Urothelium cell line (cell line): ENCODE measurements at regions not wholly inside any gene's neighbourhood (a gene's known extent, or its start where the extent isn't known, plus 50 kb on each side); places are given as distances from the start of the nearest gene placed in this dataset.

Experiments
- DNase-seq: peaks from one replicate; pipeline ENCODE4 v3.0.0; 2011; ENCODE audit warnings: low spot score, mixed read lengths
- FAIRE-seq: peaks from 2 replicates; lab custom pipeline; 2011; peaks lifted over from hg19 to GRCh38; lab: Jason Lieb, UNC

DNA sequence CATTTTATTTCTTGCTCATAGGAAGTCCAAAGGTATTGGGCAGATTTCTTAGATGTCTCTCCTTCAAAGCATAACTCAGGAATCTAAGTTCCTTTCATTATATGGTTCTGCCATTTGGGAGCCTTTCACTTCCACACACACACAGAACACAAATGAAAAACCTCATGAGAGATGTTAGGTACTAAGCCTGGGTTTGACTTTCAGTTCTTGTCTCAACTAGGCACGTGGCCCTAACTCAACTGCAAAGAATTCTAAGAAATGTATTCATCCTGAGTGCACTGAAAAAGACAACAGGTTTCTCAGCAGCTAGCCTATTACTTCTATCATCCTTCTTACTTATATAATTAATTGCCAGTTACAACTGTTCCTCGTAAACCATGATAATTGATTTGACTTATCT lies 190.0 kb upstream of the SAMSN1 start:
- FAIRE-seq = no peak

DNA sequence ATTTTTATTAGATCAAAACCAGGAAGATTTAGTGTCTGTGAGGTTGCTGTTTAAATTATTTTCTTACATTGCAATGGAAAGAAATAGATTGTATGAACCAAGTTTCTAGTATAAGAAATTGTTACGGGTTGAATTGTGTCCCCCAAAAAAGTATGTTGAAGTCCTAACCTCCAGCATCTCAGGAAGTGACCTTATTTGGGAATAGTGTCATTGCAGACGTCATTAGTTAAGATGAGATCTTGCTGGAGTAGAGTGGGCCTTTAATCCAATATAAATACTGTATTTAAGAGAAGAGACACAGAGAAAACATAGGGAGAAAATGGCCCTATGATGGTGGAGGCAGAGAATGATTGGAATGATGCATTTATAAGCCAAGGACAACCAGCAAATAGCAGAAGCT lies 188.7 kb upstream of the SAMSN1 start:
- DNase-seq = no peak
- no peak for FAIRE-seq

More for the DNA sequence above, 190.0 kb upstream of the SAMSN1 start:
- DNase-seq = no peak

- FAIRE-seq = no peak
- no peak for DNase-seq
Measured at GRCh38 chr21:14734191-14734590, 188.1 kb upstream of the SAMSN1 start.

- FAIRE-seq (no peak), DNase-seq (no peak)
Measured at GRCh38 chr21:14725219-14725618, 179.1 kb upstream of the SAMSN1 start.

- no peak for FAIRE-seq
- DNase-seq = no peak
Measured at GRCh38 chr21:14722841-14723483, 176.8 kb upstream of the SAMSN1 start.

DNA sequence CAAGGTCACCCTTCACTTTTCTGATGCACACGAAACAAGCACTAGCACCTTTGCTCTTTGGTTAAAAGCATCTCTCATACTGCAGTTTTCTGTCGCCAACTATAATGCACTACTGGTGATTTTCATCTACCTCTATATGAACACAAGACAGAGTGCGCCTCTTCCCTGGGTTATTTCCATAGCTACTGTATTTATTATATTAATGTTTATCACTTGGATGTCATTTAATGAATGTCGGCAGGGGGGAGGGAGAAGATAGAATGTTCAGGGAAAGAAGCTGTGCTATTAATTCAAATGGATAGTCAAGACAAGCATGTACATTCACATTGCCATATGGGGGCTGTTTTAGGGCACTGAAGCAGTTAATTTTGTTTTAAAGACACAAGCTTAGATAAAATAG lies 174.1 kb upstream of the SAMSN1 start:
- FAIRE-seq (no peak), DNase-seq (no peak)

GRCh38 chr21:14718951-14719350 lies 172.8 kb upstream of the SAMSN1 start:
- FAIRE-seq = no peak
- no peak for DNase-seq

DNA sequence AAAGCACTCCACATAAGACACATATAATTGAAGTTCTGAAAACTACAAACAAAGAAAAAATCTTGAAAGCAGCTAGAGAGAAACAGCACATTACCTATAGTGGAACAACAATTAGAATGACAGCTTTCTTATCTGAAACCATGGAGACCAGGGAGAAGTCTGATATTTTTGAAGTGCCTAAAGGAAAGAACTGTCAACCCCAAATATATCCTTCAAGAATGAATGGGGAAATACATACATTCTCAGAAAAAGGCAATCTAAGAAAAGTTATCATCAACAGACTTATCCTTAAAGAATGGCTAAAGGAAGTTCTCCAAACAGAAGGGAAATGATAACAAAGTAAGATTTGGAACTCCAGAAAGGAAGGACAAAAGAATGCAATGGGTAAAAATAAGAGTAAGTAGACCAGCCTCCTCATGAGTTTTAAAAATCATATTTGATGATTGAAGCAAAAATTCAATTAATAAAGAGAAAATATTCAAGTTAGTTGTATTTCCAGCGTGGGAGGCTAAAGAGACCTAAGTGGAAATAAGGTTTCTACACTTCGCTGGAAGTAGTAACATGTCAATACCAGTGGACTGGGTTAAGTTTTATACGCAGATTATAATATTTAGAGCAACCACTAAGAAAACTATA lies 170.8 kb upstream of the SAMSN1 start:
- no peak for FAIRE-seq
- no peak for DNase-seq

DNA sequence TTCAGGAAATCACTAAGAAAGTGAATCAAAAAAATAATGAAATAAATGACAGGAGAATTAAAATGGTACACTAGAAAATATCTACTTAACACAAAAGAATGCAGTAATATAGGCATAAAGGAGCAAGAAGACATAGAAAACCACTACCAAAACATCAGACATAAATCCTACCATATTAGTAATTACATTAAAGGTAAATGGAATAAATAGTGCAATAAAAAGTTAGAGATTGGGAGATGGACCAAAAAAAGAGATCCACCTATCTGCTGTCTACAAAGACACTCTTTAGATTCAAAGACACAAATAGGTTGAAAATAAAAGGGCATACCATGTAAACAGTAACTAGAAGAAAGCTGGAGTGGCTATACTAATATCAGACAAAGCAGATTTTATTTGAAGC lies 167.0 kb upstream of the SAMSN1 start:
- FAIRE-seq (no peak), DNase-seq (no peak)

DNA sequence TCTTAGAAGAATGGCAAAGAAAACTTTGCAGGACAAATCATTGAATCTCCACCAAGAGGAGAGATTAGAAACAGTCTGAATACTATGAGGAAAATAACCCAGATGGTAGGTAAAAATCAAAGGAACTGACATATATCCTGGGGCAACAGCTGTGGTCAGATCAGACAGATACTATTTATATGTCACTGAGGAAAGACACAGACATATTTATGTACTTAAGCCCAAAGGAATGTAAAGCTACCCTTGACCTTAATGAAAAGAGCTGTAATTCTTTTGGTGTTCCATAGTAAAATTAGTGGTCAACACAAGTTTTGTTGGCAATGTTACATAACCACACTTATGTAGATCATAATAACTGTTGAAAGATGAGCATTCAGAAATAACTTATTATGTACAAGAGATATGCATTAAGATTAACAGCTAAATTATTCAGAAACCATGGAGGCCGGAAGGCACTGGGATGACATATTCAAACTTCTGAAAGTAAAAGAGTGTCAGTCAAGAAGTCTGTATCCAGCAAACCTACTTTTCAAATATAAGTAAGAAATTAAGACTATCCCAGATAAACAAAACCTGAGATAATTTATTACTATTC lies 166.1 kb upstream of the SAMSN1 start:
- FAIRE-seq (no peak), DNase-seq (no peak)

GRCh38 chr21:14711287-14711686 lies 165.2 kb upstream of the SAMSN1 start:
- DNase-seq (no peak), FAIRE-seq (no peak)

GRCh38 chr21:14707511-14708020 lies 161.5 kb upstream of the SAMSN1 start:
- FAIRE-seq (no peak), DNase-seq (no peak)

DNA sequence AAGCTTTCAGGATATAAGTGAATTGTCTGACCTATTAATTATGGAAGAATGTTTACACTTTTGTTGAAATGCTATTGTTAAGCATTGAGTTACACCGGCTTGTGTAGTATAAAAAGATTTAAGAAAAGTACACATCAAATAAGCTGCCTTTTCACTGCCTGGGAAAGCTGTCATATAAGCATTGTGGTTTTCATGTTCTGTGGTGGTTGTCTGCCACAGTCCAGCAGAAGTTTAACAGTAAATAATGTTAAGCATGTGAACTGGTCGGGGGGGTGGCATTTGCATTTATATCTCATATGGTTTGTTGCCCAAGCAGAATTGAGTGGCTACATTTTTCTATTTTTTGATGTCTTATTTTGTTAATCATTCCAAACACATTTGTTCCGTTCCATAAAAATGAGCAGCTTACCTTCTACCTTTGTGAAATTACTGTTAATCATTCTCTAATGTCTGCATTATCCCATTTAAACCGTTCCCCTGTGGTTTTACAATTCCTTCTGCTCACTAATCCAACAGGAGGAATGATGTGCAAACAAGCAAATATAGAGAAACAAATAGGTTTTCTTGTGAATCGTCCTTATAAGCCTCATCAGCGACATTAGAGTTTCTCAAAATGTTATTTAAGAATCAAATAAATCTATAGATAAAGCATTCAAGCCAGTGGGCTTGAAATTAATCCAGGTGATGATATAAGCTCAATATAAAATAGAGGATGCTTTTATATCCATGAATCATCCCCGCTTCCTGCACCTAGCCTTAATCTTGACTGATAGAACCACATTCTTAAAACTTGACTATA lies 160.8 kb upstream of the SAMSN1 start:
- DNase-seq (no peak), FAIRE-seq (no peak)

- DNase-seq = no peak
- FAIRE-seq = no peak
Measured at GRCh38 chr21:14699433-14700407, 153.6 kb upstream of the SAMSN1 start.

GRCh38 chr21:14697769-14698168 lies 151.7 kb upstream of the SAMSN1 start:
- FAIRE-seq (no peak), DNase-seq (no peak)

DNA sequence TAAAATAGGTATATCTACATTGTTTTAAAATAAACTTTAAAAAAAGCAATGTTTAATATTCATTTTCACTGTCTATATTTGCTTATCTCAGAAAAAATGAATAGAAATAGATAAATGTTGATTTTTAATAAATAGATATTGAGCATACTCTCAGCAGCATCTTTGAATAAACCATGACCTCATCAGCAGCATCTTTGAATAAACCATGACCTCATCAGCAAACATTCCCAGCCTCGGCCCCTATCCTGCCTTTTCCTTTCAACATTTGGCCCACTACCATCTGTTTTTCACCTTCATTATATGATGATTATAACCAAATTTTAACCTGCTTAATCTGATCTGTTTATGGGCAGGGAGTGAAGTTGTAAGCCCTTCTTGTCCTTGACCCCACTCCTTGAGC lies 148.7 kb upstream of the SAMSN1 start:
- no peak for FAIRE-seq
- DNase-seq = no peak

DNA sequence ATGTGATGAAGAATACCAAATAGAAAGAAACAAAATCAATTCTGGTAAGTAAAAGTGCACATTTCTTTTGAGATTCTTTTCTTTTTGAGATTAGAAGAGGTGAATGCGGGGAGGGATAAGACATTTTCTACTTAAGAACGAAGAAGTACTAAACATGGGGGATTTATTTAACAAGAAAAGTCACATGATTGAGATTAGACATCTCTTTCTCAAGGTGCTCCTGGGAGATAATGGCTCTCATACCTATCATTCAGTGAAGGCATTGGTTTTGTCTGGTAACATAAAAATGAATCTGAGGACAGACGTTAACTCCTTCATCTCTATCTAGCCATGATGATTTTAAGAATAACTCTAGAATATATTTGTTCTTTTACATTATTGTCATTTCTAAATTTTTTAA lies 147.9 kb upstream of the SAMSN1 start:
- no peak for DNase-seq
- FAIRE-seq = no peak

- FAIRE-seq (no peak), DNase-seq (no peak)
Measured at GRCh38 chr21:14691914-14692313, 145.8 kb upstream of the SAMSN1 start.

DNA sequence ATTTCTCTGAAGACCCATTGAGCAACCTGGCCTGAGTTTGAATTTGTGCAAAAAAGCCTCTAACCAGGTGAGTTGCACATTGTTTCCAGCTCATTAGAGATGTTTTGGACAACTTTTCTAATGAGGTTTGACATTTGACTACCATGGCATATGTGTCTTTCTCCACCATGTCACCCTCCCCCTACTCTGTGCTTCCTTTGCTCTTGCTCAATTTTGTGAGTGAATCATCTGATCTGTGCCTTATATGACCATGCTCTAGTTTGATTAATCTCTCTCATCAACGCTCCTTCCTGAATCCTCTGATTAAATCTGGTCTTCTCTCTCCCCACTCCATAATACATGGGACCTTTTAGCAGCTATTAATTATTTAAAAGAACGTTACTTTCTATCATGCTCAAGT lies 144.8 kb upstream of the SAMSN1 start:
- DNase-seq (no peak), FAIRE-seq (no peak)

- FAIRE-seq = no peak
- DNase-seq = no peak
Measured at GRCh38 chr21:14688936-14689335, 142.8 kb upstream of the SAMSN1 start.
